ENCODE measurements at regions not wholly inside any gene's neighbourhood (a gene's known extent, or its start where the extent isn't known, plus 50 kb on each side); places are given as distances from the start of the nearest gene placed in this dataset.

- WGBS (ENCODE audit: extremely low coverage, insufficient coverage, insufficient read length): no CpG with 5 or more reads among the region's 3 CpGs
- Histone ChIP-seq H2AFZ (ENCODE audit: insufficient read depth, low read length, poor library complexity) (no peak overlapping the region), H3K27ac (ENCODE audit: low read depth, low read length) (no peak overlapping the region), H3K23ac (ENCODE audit: low read length) (no peak overlapping the region), H2AK5ac (ENCODE audit: low read length) (no peak overlapping the region), H3K27me3 (ENCODE audit: insufficient read depth, low read length) (no peaks in the 10 kb centered on the region), H3K18ac (ENCODE audit: low read length) (no peak overlapping the region), H2BK12ac (ENCODE audit: low read length) (no peak overlapping the region), H3K79me2 (ENCODE audit: control insufficient read depth, insufficient read depth, low read length, poor library complexity) (no peaks in the 10 kb centered on the region), H3K4me1 (ENCODE audit: control insufficient read depth in 1 of 2, insufficient read depth in 2 of 2, low read length in 2 of 2) (no peaks in the 10 kb centered on the region), H2BK120ac (ENCODE audit: insufficient read depth, low read length, poor library complexity) (no peak overlapping the region), H3K36me3 (ENCODE audit: control insufficient read depth in 1 of 2, insufficient read depth in 2 of 2, low read length in 2 of 2) (no peaks in the 10 kb centered on the region), H3K79me1 (ENCODE audit: low read length) (no peaks in the 10 kb centered on the region), H3K4me2 (ENCODE audit: low read length) (no peak overlapping the region), H4K91ac (ENCODE audit: low read depth, low read length) (no peak overlapping the region), H3K9ac (ENCODE audit: low read length) (no peak overlapping the region), H4K12ac (ENCODE audit: low read depth, low read length) (no peak overlapping the region), H3K4me3 (ENCODE audit: low read depth, low read length) (no peak overlapping the region), H2BK5ac (ENCODE audit: low read depth, low read length, poor library complexity) (no peak overlapping the region), H3K4ac (ENCODE audit: low read depth, low read length) (no peak overlapping the region), H3K14ac (ENCODE audit: low read length) (no peak overlapping the region), H3K9me3 (ENCODE audit: insufficient read depth, low read depth, low read length) (no peaks in the 10 kb centered on the region), H4K8ac (ENCODE audit: low read depth, low read length) (no peak overlapping the region)
- no peak for DNase-seq
Measured at GRCh38 chr2:234752966-234753365, 198.9 kb upstream of the SH3BP4 start.

- Histone ChIP-seq H3K9ac (ENCODE audit: low read length) (no peak overlapping the region), H2BK120ac (ENCODE audit: insufficient read depth, low read length, poor library complexity) (no peak overlapping the region), H3K14ac (ENCODE audit: low read length) (no peak overlapping the region), H3K79me2 (ENCODE audit: control insufficient read depth, insufficient read depth, low read length, poor library complexity) (no peaks in the 10 kb centered on the region), H2AK5ac (ENCODE audit: low read length) (no peak overlapping the region), H3K4ac (ENCODE audit: low read depth, low read length) (no peak overlapping the region), H3K36me3 (ENCODE audit: control insufficient read depth in 1 of 2, insufficient read depth in 2 of 2, low read length in 2 of 2) (no peaks in the 10 kb centered on the region), H3K4me2 (ENCODE audit: low read length) (no peak overlapping the region), H4K8ac (ENCODE audit: low read depth, low read length) (no peak overlapping the region), H4K12ac (ENCODE audit: low read depth, low read length) (no peak overlapping the region), H3K18ac (ENCODE audit: low read length) (no peak overlapping the region), H2AFZ (ENCODE audit: insufficient read depth, low read length, poor library complexity) (no peak overlapping the region), H3K79me1 (ENCODE audit: low read length) (no peaks in the 10 kb centered on the region), H3K4me3 (ENCODE audit: low read depth, low read length) (no peak overlapping the region), H2BK12ac (ENCODE audit: low read length) (no peak overlapping the region), H3K27me3 (ENCODE audit: insufficient read depth, low read length) (no peaks in the 10 kb centered on the region), H3K23ac (ENCODE audit: low read length) (no peak overlapping the region), H3K9me3 (ENCODE audit: insufficient read depth, low read depth, low read length) (no peaks in the 10 kb centered on the region), H3K27ac (ENCODE audit: low read depth, low read length) (no peak overlapping the region), H4K91ac (ENCODE audit: low read depth, low read length) (no peak overlapping the region), H2BK5ac (ENCODE audit: low read depth, low read length, poor library complexity) (no peak overlapping the region), H3K4me1 (ENCODE audit: control insufficient read depth in 1 of 2, insufficient read depth in 2 of 2, low read length in 2 of 2) (no peaks in the 10 kb centered on the region)
- WGBS (ENCODE audit: extremely low coverage, insufficient coverage, insufficient read length): no CpG with 5 or more reads among the region's 3 CpGs
- no peak for DNase-seq
Measured at GRCh38 chr2:234751275-234751973, 200.4 kb upstream of the SH3BP4 start.

- H3K4me1 ChIP-seq (ENCODE audit: control insufficient read depth in 1 of 2, insufficient read depth in 2 of 2, low read length in 2 of 2): no peaks in the 10 kb centered on the region
- no peak overlapping the region for H2AFZ ChIP-seq (ENCODE audit: insufficient read depth, low read length, poor library complexity)
- H3K9me3 ChIP-seq (ENCODE audit: insufficient read depth, low read depth, low read length): no peaks in the 10 kb centered on the region
- no peak overlapping the region for H2BK120ac ChIP-seq (ENCODE audit: insufficient read depth, low read length, poor library complexity)
- no peak overlapping the region for H4K12ac ChIP-seq (ENCODE audit: low read depth, low read length)
- H3K27ac ChIP-seq (ENCODE audit: low read depth, low read length): no peak overlapping the region
- H3K14ac ChIP-seq (ENCODE audit: low read length): no peak overlapping the region
- H2BK12ac ChIP-seq (ENCODE audit: low read length): no peak overlapping the region
- H2BK5ac ChIP-seq (ENCODE audit: low read depth, low read length, poor library complexity): no peak overlapping the region
- H3K4me3 ChIP-seq (ENCODE audit: low read depth, low read length): no peak overlapping the region
- H3K27me3 ChIP-seq (ENCODE audit: insufficient read depth, low read length): no peaks in the 10 kb centered on the region
- no peak overlapping the region for H4K91ac ChIP-seq (ENCODE audit: low read depth, low read length)
- no peak overlapping the region for H3K23ac ChIP-seq (ENCODE audit: low read length)
- H3K9ac ChIP-seq (ENCODE audit: low read length): no peak overlapping the region
- H3K36me3 ChIP-seq (ENCODE audit: control insufficient read depth in 1 of 2, insufficient read depth in 2 of 2, low read length in 2 of 2): no peaks in the 10 kb centered on the region
- H3K18ac ChIP-seq (ENCODE audit: low read length): no peak overlapping the region
- no CpG with 5 or more reads among the region's 3 CpGs for WGBS (ENCODE audit: extremely low coverage, insufficient coverage, insufficient read length)
- H3K4ac ChIP-seq (ENCODE audit: low read depth, low read length): no peak overlapping the region
- H2AK5ac ChIP-seq (ENCODE audit: low read length): no peak overlapping the region
- no peaks in the 10 kb centered on the region for H3K79me2 ChIP-seq (ENCODE audit: control insufficient read depth, insufficient read depth, low read length, poor library complexity)
- no peak overlapping the region for H4K8ac ChIP-seq (ENCODE audit: low read depth, low read length)
- no peak for DNase-seq
- no peak overlapping the region for H3K4me2 ChIP-seq (ENCODE audit: low read length)
- H3K79me1 ChIP-seq (ENCODE audit: low read length): no peaks in the 10 kb centered on the region
Measured at GRCh38 chr2:234747833-234748559, 203.8 kb upstream of the SH3BP4 start.

- H3K4me2 ChIP-seq (ENCODE audit: low read length): no peak overlapping the region
- H2AK5ac ChIP-seq (ENCODE audit: low read length): no peak overlapping the region
- no peak overlapping the region for H3K18ac ChIP-seq (ENCODE audit: low read length)
- no peak overlapping the region for H3K14ac ChIP-seq (ENCODE audit: low read length)
- no peaks in the 10 kb centered on the region for H3K36me3 ChIP-seq (ENCODE audit: control insufficient read depth in 1 of 2, insufficient read depth in 2 of 2, low read length in 2 of 2)
- no peak overlapping the region for H4K91ac ChIP-seq (ENCODE audit: low read depth, low read length)
- no peak overlapping the region for H2BK5ac ChIP-seq (ENCODE audit: low read depth, low read length, poor library complexity)
- no peak overlapping the region for H2BK120ac ChIP-seq (ENCODE audit: insufficient read depth, low read length, poor library complexity)
- H3K27ac ChIP-seq (ENCODE audit: low read depth, low read length): no peak overlapping the region
- H3K79me2 ChIP-seq (ENCODE audit: control insufficient read depth, insufficient read depth, low read length, poor library complexity): no peaks in the 10 kb centered on the region
- no peaks in the 10 kb centered on the region for H3K27me3 ChIP-seq (ENCODE audit: insufficient read depth, low read length)
- H3K4me1 ChIP-seq (ENCODE audit: control insufficient read depth in 1 of 2, insufficient read depth in 2 of 2, low read length in 2 of 2): no peaks in the 10 kb centered on the region
- no peaks in the 10 kb centered on the region for H3K9me3 ChIP-seq (ENCODE audit: insufficient read depth, low read depth, low read length)
- H3K23ac ChIP-seq (ENCODE audit: low read length): no peak overlapping the region
- H3K4ac ChIP-seq (ENCODE audit: low read depth, low read length): no peak overlapping the region
- DNase-seq: no peak
- H4K12ac ChIP-seq (ENCODE audit: low read depth, low read length): no peak overlapping the region
- H3K79me1 ChIP-seq (ENCODE audit: low read length): no peaks in the 10 kb centered on the region
- H2AFZ ChIP-seq (ENCODE audit: insufficient read depth, low read length, poor library complexity): no peak overlapping the region
- no peak overlapping the region for H2BK12ac ChIP-seq (ENCODE audit: low read length)
- no peak overlapping the region for H3K4me3 ChIP-seq (ENCODE audit: low read depth, low read length)
- no peak overlapping the region for H4K8ac ChIP-seq (ENCODE audit: low read depth, low read length)
- no peak overlapping the region for H3K9ac ChIP-seq (ENCODE audit: low read length)
Measured at GRCh38 chr2:234747032-234747431, 204.8 kb upstream of the SH3BP4 start.

Data from trophoblast cell (in vitro differentiated cells and primary cell).